IMR-90 (cell line): ENCODE measurements at regions not wholly inside any gene's neighbourhood (a gene's known extent, or its start where the extent isn't known, plus 50 kb on each side); places are given as distances from the start of the nearest gene placed in this dataset.

Experiments
- ATAC-seq: fragments of 200-7000 bp; cut with Tn5 transposase; 2 replicates; pipeline ENCODE4 v1.9.1; 2020; ENCODE audit warnings: low read depth, mild to moderate bottlenecking, moderate library complexity
- BruUV-seq: library from RNA; stranded (reverse); fragments of 400-500 nt; replicated peaks from 2 replicates; lab custom pipeline; 2021; lab: Mats Ljungman, UMichigan
- CTCF ChIA-PET: fragments of 300-600 bp; formaldehyde crosslinking; extraction: SDS; loops from one replicate; lab custom pipeline; 2021; ENCODE audit warnings: antibody characterized with exemption; lab: Yijun Ruan, JAX
- POLR2A ChIA-PET: fragments of 300-600 bp; sonication (Branson Sonifier 250); formaldehyde crosslinking; loops from one replicate; lab custom pipeline; 2022; ENCODE audit warnings: antibody characterized with exemption; ENCODE audit not compliant: unreplicated experiment; lab: Charles Lee
- DNase-seq: peaks from one replicate; pipeline ENCODE4 v3.0.0; 2013
- H2AFZ ChIP-seq: replicated peaks from 2 replicates; pipeline ENCODE3; 2013; ENCODE audit warnings: low read length, mild to moderate bottlenecking; ENCODE audit not compliant: poor library complexity
- H2AK5ac ChIP-seq: 2 replicates; pipeline ENCODE4 v1.6.1; 2013; ENCODE audit warnings: low read depth, low read length, inconsistent platforms
- H2AK9ac ChIP-seq: replicated peaks from 2 replicates; pipeline ENCODE3; 2013; ENCODE audit warnings: mild to moderate bottlenecking, low read depth, low read length, moderate library complexity; ENCODE audit not compliant: poor library complexity
- H2BK120ac ChIP-seq: 2 replicates; pipeline ENCODE4 v1.6.1; 2013; ENCODE audit warnings: low read depth, low read length, inconsistent platforms
- H2BK15ac ChIP-seq: 3 replicates; pipeline ENCODE4 v1.6.1; 2013; ENCODE audit warnings: low read depth, low read length, inconsistent platforms
- H2BK20ac ChIP-seq: 2 replicates; pipeline ENCODE4 v1.6.1; 2013; ENCODE audit warnings: low read depth, mild to moderate bottlenecking, inconsistent platforms, low read length, moderate library complexity
- H2BK5ac ChIP-seq: 2 replicates; pipeline ENCODE4 v1.6.1; 2013; ENCODE audit warnings: mild to moderate bottlenecking, low read depth, low read length, inconsistent platforms; ENCODE audit not compliant: poor library complexity, severe bottlenecking
- H3K14ac ChIP-seq: replicated peaks from 2 replicates; pipeline ENCODE4 v1.6.1; 2013; ENCODE audit warnings: low read depth, low read length, inconsistent platforms
- H3K18ac ChIP-seq: 2 replicates; pipeline ENCODE4 v1.6.1; 2013; ENCODE audit warnings: low read depth, low read length, control low read depth
- H3K23ac ChIP-seq: 2 replicates; pipeline ENCODE4 v1.6.1; 2013; ENCODE audit warnings: low read depth, low read length, inconsistent platforms
- H3K27ac ChIP-seq: 2 replicates; pipeline ENCODE4 v1.5.1; 2013; ENCODE audit warnings: mild to moderate bottlenecking, control low read depth, low read length; ENCODE audit not compliant: insufficient read depth
- H3K27me3 ChIP-seq: 2 replicates; pipeline ENCODE4 v1.6.1; 2013; ENCODE audit warnings: low read length; ENCODE audit not compliant: control insufficient read depth, insufficient read depth
- H3K36me3 ChIP-seq: 2 replicates; pipeline ENCODE4 v1.6.1; 2013; ENCODE audit warnings: low read length, mixed read lengths; ENCODE audit not compliant: control insufficient read depth, insufficient read depth
- H3K4ac ChIP-seq: 2 replicates; pipeline ENCODE4 v1.6.1; 2013; ENCODE audit warnings: low read depth, low read length, inconsistent platforms
- H3K4me1 ChIP-seq: 2 replicates; pipeline ENCODE4 v1.6.1; 2013; ENCODE audit warnings: low read length, mixed read lengths; ENCODE audit not compliant: control insufficient read depth, insufficient read depth
- H3K4me2 ChIP-seq: 2 replicates; pipeline ENCODE4 v1.6.1; 2013; ENCODE audit warnings: low read depth, mild to moderate bottlenecking, control low read depth, low read length, moderate library complexity
- H3K4me3 ChIP-seq: 2 replicates; pipeline ENCODE4 v1.5.1; 2013; ENCODE audit warnings: low read depth, mild to moderate bottlenecking, control low read depth, low read length, moderate library complexity; ENCODE audit not compliant: insufficient read depth
- H3K56ac ChIP-seq: 2 replicates; pipeline ENCODE4 v1.6.1; 2013; ENCODE audit warnings: low read length, inconsistent platforms; ENCODE audit not compliant: insufficient read depth; ENCODE audit errors: extremely low read depth
- H3K79me1 ChIP-seq, 2 experiments: 2 replicates each; pipeline ENCODE4 v1.6.1; 2013; ENCODE audit warnings: low read length in 2 of 2, inconsistent platforms in 1 of 2, low read depth in 1 of 2
- H3K9ac ChIP-seq: 2 replicates; pipeline ENCODE4 v1.6.1; 2013; ENCODE audit warnings: low read depth, low read length, control low read depth
- H3K9me1 ChIP-seq: 2 replicates; pipeline ENCODE4 v1.6.1; 2013; ENCODE audit warnings: low read length, inconsistent platforms; ENCODE audit not compliant: insufficient read depth
- H3K9me3 ChIP-seq: 2 replicates; pipeline ENCODE4 v1.6.1; 2013; ENCODE audit warnings: low read length; ENCODE audit not compliant: control insufficient read depth, insufficient read depth
- H4K20me1 ChIP-seq: 2 replicates; pipeline ENCODE4 v1.6.1; 2013; ENCODE audit warnings: low read length, inconsistent platforms; ENCODE audit not compliant: insufficient read depth
- H4K5ac ChIP-seq: 2 replicates; pipeline ENCODE4 v1.6.1; 2013; ENCODE audit warnings: mild to moderate bottlenecking, low read depth, low read length, control low read depth
- H4K8ac ChIP-seq, 2 experiments: 2 replicates each; pipeline ENCODE4 v1.6.1; 2013; ENCODE audit warnings: low read depth in 2 of 2, low read length in 2 of 2, control low read depth in 1 of 2, inconsistent platforms in 1 of 2
- H4K91ac ChIP-seq: 2 replicates; pipeline ENCODE4 v1.6.1; 2013; ENCODE audit warnings: low read depth, low read length, inconsistent platforms; ENCODE audit not compliant: insufficient read depth
- BHLHE40 ChIP-seq: fragments of 150-350 bp; IDR thresholded peaks from 2 replicates; pipeline ENCODE4 v1.6.1; 2016; ENCODE audit warnings: mild to moderate bottlenecking, low read depth, low read length
- CEBPB ChIP-seq: IDR thresholded peaks from 2 replicates; pipeline ENCODE4 v1.6.1; 2012; ENCODE audit warnings: low read depth, low read length, improper control_type of control experiment
- CHD1 ChIP-seq: IDR thresholded peaks from 2 replicates; pipeline ENCODE4 v1.6.1; 2012; ENCODE audit warnings: low read depth, low read length, improper control_type of control experiment
- FOS ChIP-seq: fragments of 150-350 bp; IDR thresholded peaks from 2 replicates; pipeline ENCODE4 v1.6.1; 2016; ENCODE audit warnings: low read depth, low read length
- MAZ ChIP-seq: IDR thresholded peaks from 2 replicates; pipeline ENCODE4 v1.6.1; 2012; ENCODE audit warnings: low read depth, mild to moderate bottlenecking, low read length, improper control_type of control experiment, moderate library complexity, borderline replicate concordance
- NFE2L2 ChIP-seq: fragments of 150-350 bp; IDR thresholded peaks from 2 replicates; pipeline ENCODE4 v1.6.1; 2016; ENCODE audit warnings: low read depth, mild to moderate bottlenecking, low read length
- POLR2A ChIP-seq: IDR thresholded peaks from 2 replicates; pipeline ENCODE4 v1.6.1; 2012; ENCODE audit warnings: mild to moderate bottlenecking, low read depth, low read length
- RAD21 ChIP-seq: IDR thresholded peaks from 2 replicates; pipeline ENCODE4 v1.6.1; 2012; ENCODE audit warnings: low read length, improper control_type of control experiment
- RCOR1 ChIP-seq: IDR thresholded peaks from 2 replicates; pipeline ENCODE4 v1.6.1; 2012; ENCODE audit warnings: mild to moderate bottlenecking, low read length, improper control_type of control experiment; ENCODE audit not compliant: insufficient replicate concordance
- RFX5 ChIP-seq: IDR thresholded peaks from 2 replicates; pipeline ENCODE4 v1.8.0; 2012; ENCODE audit warnings: low read depth, mild to moderate bottlenecking, low read length, moderate library complexity
- WGBS, 2 experiments: methylation state at CpG; one replicate each; pipeline versions ENCODE4 v1.1.5 to v1.1.7; 2013; ENCODE audit warnings: missing lambda C conversion rate in 2 of 2; ENCODE audit not compliant: insufficient read length in 1 of 2; ENCODE audit errors: extremely low coverage in 2 of 2; 5-methylcytosine and 5-hydroxymethylcytosine counted together
- dilution Hi-C: fragments of 300-500 bp; cut with HindIII; formaldehyde crosslinking; loops from one replicate; pipeline ENCODE4 v1.14.3; 2018; ENCODE audit warnings: low sequenced_read_pairs; ENCODE audit not compliant: unreplicated experiment
- in situ Hi-C: fragments of 300-500 bp; cut with MboI; formaldehyde crosslinking; loops from 3 replicates; pipeline ENCODE4 v1.14.3; 2019; ENCODE audit warnings: low sequenced_read_pairs, inconsistent platforms, mixed read lengths
- intact Hi-C: fragments of 100-400 bp; cut with micrococcal nuclease; formaldehyde crosslinking; loops from 2 replicates; pipeline ENCODE4 v1.10.0; 2022
- TF ChIP-seq, protein P1 (sequence below): fragments of 150-350 bp; IDR thresholded peaks from 2 replicates; pipeline ENCODE4 v1.6.1; 2017; ENCODE audit warnings: mild to moderate bottlenecking, antibody characterized with exemption, low read length, low read depth
- TF ChIP-seq, protein P2 (sequence below): conservative IDR thresholded peaks from 2 replicates; pipeline ENCODE4 v1.5.1; 2012; ENCODE audit warnings: mild to moderate bottlenecking, low read depth, low read length, improper control_type of control experiment

DNA sequence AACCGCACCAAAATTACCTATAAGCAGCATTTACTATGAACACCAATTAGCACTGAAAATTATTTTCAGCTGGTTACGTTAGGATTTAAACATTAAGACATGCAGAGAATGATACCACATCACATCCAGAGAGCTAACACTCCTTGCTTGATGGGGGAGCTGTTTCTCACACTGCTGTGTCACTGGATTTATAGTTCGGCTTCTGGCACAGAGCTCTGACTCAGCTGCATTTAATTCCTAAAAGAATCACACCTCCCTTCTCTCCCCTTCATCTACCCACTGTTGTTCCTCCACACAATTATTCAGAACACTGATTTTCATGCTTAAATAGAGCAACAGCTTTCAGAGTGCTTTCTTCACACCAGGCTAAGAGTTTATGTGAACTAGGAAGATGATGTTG is 82.6 kb upstream of the SV2C start:
- H4K8ac ChIP-seq = no peak overlapping the region
- H3K27me3 ChIP-seq = no peaks in the 10 kb centered on the region
- H3K36me3 ChIP-seq = no peaks in the 10 kb centered on the region
- TF ChIP-seq RFX5 (no peak), CHD1 (no peak), RCOR1 (no peak), CEBPB (no peak), POLR2A (no peak), RAD21 (no peak), NFE2L2 (no peak), MAZ (no peak), BHLHE40 (no peak), FOS (no peak)
- TF ChIP-seq, protein P1, sequence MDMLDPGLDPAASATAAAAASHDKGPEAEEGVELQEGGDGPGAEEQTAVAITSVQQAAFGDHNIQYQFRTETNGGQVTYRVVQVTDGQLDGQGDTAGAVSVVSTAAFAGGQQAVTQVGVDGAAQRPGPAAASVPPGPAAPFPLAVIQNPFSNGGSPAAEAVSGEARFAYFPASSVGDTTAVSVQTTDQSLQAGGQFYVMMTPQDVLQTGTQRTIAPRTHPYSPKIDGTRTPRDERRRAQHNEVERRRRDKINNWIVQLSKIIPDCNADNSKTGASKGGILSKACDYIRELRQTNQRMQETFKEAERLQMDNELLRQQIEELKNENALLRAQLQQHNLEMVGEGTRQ = no peak
- TF ChIP-seq, protein P2, sequence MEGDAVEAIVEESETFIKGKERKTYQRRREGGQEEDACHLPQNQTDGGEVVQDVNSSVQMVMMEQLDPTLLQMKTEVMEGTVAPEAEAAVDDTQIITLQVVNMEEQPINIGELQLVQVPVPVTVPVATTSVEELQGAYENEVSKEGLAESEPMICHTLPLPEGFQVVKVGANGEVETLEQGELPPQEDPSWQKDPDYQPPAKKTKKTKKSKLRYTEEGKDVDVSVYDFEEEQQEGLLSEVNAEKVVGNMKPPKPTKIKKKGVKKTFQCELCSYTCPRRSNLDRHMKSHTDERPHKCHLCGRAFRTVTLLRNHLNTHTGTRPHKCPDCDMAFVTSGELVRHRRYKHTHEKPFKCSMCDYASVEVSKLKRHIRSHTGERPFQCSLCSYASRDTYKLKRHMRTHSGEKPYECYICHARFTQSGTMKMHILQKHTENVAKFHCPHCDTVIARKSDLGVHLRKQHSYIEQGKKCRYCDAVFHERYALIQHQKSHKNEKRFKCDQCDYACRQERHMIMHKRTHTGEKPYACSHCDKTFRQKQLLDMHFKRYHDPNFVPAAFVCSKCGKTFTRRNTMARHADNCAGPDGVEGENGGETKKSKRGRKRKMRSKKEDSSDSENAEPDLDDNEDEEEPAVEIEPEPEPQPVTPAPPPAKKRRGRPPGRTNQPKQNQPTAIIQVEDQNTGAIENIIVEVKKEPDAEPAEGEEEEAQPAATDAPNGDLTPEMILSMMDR = no peak
- H3K4me1 ChIP-seq = no peaks in the 10 kb centered on the region
- no peak overlapping the region for H2AK5ac ChIP-seq
- H2BK15ac ChIP-seq = no peak overlapping the region
- no peak overlapping the region for H3K14ac ChIP-seq
- dilution Hi-C loops (no loop called here), in situ Hi-C loops (no loop called here), intact Hi-C loops (no loop called here)
- no peak overlapping the region for H3K4me2 ChIP-seq
- ChIA-PET POLR2A (no interaction called here), CTCF (no interaction called here)
- no peak overlapping the region for H3K23ac ChIP-seq
- no peak overlapping the region for H2AK9ac ChIP-seq
- H2BK5ac ChIP-seq = no peak overlapping the region
- BruUV-seq = no TSS peak
- no peak overlapping the region for H3K56ac ChIP-seq
- ATAC-seq (no peak), DNase-seq (no peak)
- no peaks in the 10 kb centered on the region for H3K9me1 ChIP-seq
- H4K91ac ChIP-seq = no peak overlapping the region
- peaks cover 9% of the 10 kb centered on the region for H3K9me3 ChIP-seq
- H3K27ac ChIP-seq = no peak overlapping the region
- H3K9ac ChIP-seq = no peak overlapping the region
- H2AFZ ChIP-seq = no peak overlapping the region
- H3K4ac ChIP-seq = no peak overlapping the region
- H3K18ac ChIP-seq = no peak overlapping the region
- no peak overlapping the region for H4K5ac ChIP-seq
- WGBS, 2 experiments = no CpG with 5 or more reads among the region's 3 CpGs
- no peaks in the 10 kb centered on the region for H4K20me1 ChIP-seq
- no peak overlapping the region for H2BK120ac ChIP-seq
- no peak overlapping the region for H3K4me3 ChIP-seq
- no peak overlapping the region for H2BK20ac ChIP-seq
- H3K79me1 ChIP-seq = no peaks in the 10 kb centered on the region
